Panc1 (cell line): ENCODE measurements at regions not wholly inside any gene's neighbourhood (a gene's known extent, or its start where the extent isn't known, plus 50 kb on each side); places are given as distances from the start of the nearest gene placed in this dataset.

Experiments used
- ATAC-seq: fragments of 200-7000 bp; cut with Tn5 transposase; 2 replicates; pipeline ENCODE4 v1.9.1; 2020; ENCODE audit warnings: mild to moderate bottlenecking, moderate library complexity
- BruUV-seq: library from RNA; stranded (reverse); fragments of 400-500 nt; replicated peaks from 2 replicates; lab custom pipeline; 2021; lab: Mats Ljungman, UMichigan
- CTCF ChIA-PET: fragments of 300-600 bp; sonication (Branson Sonifier 250); formaldehyde crosslinking; loops from one replicate; lab custom pipeline; 2022; ENCODE audit warnings: antibody characterized with exemption; lab: Charles Lee
- POLR2A ChIA-PET: fragments of 300-600 bp; sonication (Branson Sonifier 250); formaldehyde crosslinking; loops from one replicate; lab custom pipeline; 2022; ENCODE audit warnings: antibody characterized with exemption; lab: Charles Lee
- DNase-seq: peaks from one replicate; pipeline ENCODE4 v3.0.0-alpha.2; 2010; ENCODE audit warnings: low read depth, low spot score
- H3K27ac ChIP-seq: 2 replicates; pipeline ENCODE4 v1.5.1; 2011; ENCODE audit warnings: mild to moderate bottlenecking, low read length, inconsistent platforms
- H3K27me3 ChIP-seq: fragments of 200-500 bp; sonication (Bioruptor generic); 2 replicates; pipeline ENCODE4 v1.6.0; 2014; ENCODE audit warnings: low read length, inconsistent platforms; ENCODE audit not compliant: control insufficient read depth, insufficient read depth
- H3K36me3 ChIP-seq: fragments of 200-500 bp; sonication (Bioruptor generic); 2 replicates; pipeline ENCODE4 v1.5.1; 2014; ENCODE audit warnings: inconsistent platforms, mild to moderate bottlenecking, low read length, moderate library complexity; ENCODE audit not compliant: control insufficient read depth, insufficient read depth
- H3K4me1 ChIP-seq: 2 replicates; pipeline ENCODE4 v1.5.1; 2011; ENCODE audit warnings: inconsistent platforms, mild to moderate bottlenecking, low read length, moderate library complexity; ENCODE audit not compliant: control insufficient read depth, insufficient read depth
- H3K4me3 ChIP-seq, 2 experiments: 2 replicates each; pipeline ENCODE4 v1.5.1; 2011 to 2012; ENCODE audit warnings: low read depth in 2 of 2, low read length in 2 of 2, mild to moderate bottlenecking in 2 of 2, inconsistent platforms in 1 of 2, moderate library complexity in 1 of 2
- H3K9me3 ChIP-seq: fragments of 200-500 bp; sonication (Bioruptor generic); 2 replicates; pipeline ENCODE4 v1.5.1; 2014; ENCODE audit warnings: low read depth, mild to moderate bottlenecking, inconsistent platforms, low read length, moderate library complexity; ENCODE audit not compliant: control insufficient read depth, insufficient read depth
- CTCF ChIP-seq: fragments of 450-650 bp; IDR thresholded peaks from 2 replicates; pipeline ENCODE4 v1.5.1; 2017; ENCODE audit warnings: mild to moderate bottlenecking
- POLR2AphosphoS5 ChIP-seq: IDR thresholded peaks from 2 replicates; pipeline ENCODE4 v1.6.1; 2012; ENCODE audit warnings: mild to moderate bottlenecking, low read depth, low read length, moderate library complexity
- REST ChIP-seq, 2 experiments: IDR thresholded peaks; 2 replicates each; pipeline ENCODE4 v1.6.1; 2011 to 2012; ENCODE audit warnings: low read depth in 2 of 2, control low read depth in 1 of 2, low read length in 1 of 2, mild to moderate bottlenecking in 1 of 2, moderate library complexity in 1 of 2; ENCODE audit not compliant: insufficient read depth in 1 of 2
- SIN3A ChIP-seq: IDR thresholded peaks from 2 replicates; pipeline ENCODE4 v1.6.1; 2012; ENCODE audit warnings: low read depth, mild to moderate bottlenecking, low read length, moderate library complexity, borderline replicate concordance; ENCODE audit not compliant: insufficient read depth
- TCF7L2 ChIP-seq: IDR thresholded peaks from 2 replicates; pipeline ENCODE4 v1.6.1; 2011; ENCODE audit warnings: mild to moderate bottlenecking, low read depth, low read length, inconsistent platforms
- in situ Hi-C: cut with HindIII; loops from 2 replicates; pipeline ENCODE4 v1.10.0; 2016; ENCODE audit warnings: low sequenced_read_pairs, low pct_unique_long_range_greater_than_20kb
- intact Hi-C: fragments of 100-400 bp; cut with micrococcal nuclease; formaldehyde crosslinking; loops from one replicate; pipeline ENCODE4 v1.10.0; 2022; ENCODE audit not compliant: unreplicated experiment

GRCh38 chr2:128580988-128581848 lies 262.6 kb upstream of the HS6ST1 start:
- in situ Hi-C loops, result no loop called here
- BruUV-seq, result no TSS peak
- no peak for TF ChIP-seq TCF7L2
- TF ChIP-seq POLR2AphosphoS5, result no peak
- TF ChIP-seq SIN3A, result no peak
- TF ChIP-seq REST (IDR thresholded peaks at IDR 0.05; ENCODE audit: insufficient read depth in 1 of 2, low read depth in 2 of 2, low read length in 1 of 2), result no peak
- ChIA-PET CTCF (no interaction called here), POLR2A (no interaction called here)
- Histone ChIP-seq H3K4me3 (no peak overlapping the region), H3K36me3 (no peaks in the 10 kb centered on the region), H3K9me3 (peaks cover 13% of the 10 kb centered on the region; the same call in 1 of the 2 replicates), H3K4me1 (no peaks in the 10 kb centered on the region), H3K27me3 (peaks cover 2% of the 10 kb centered on the region; the same call in 1 of the 2 replicates), H3K27ac (no peak overlapping the region)
- DNase-seq (no peak), ATAC-seq (no peak)
- intact Hi-C loops, result no loop called here

GRCh38 chr2:128581849-128582244 lies 263.2 kb upstream of the HS6ST1 start:
- ChIA-PET POLR2A (no interaction called here), CTCF (no interaction called here)
- in situ Hi-C loops (no loop called here), intact Hi-C loops (no loop called here)
- H3K9me3 ChIP-seq, result peaks cover 13% of the 10 kb centered on the region; the same call in 1 of the 2 replicates
- no peaks in the 10 kb centered on the region for H3K36me3 ChIP-seq
- peaks cover 2% of the 10 kb centered on the region; the same call in 1 of the 2 replicates for H3K27me3 ChIP-seq
- ATAC-seq (no peak), DNase-seq (no peak)
- no peak overlapping the region for H3K27ac ChIP-seq
- no peaks in the 10 kb centered on the region for H3K4me1 ChIP-seq
- H3K4me3 ChIP-seq, result no peak overlapping the region
- no peak for TF ChIP-seq SIN3A
- TF ChIP-seq REST (IDR thresholded peaks at IDR 0.05; ENCODE audit: insufficient read depth in 1 of 2, low read depth in 2 of 2, low read length in 1 of 2), result no peak
- TF ChIP-seq TCF7L2, result no peak
- TF ChIP-seq CTCF, result no peak
- TF ChIP-seq POLR2AphosphoS5, result no peak
- no TSS peak for BruUV-seq
